Vagina (tissue), 2 donors: ENCODE measurements at regions not wholly inside any gene's neighbourhood (a gene's known extent, or its start where the extent isn't known, plus 50 kb on each side); places are given as distances from the start of the nearest gene placed in this dataset.

Source experiments
- CTCF ChIP-seq, 3 experiments: fragments of 450-650 bp in 2 of 3; fragments of 200-600 bp in 1 of 3; sonication (generic) in 1 of 3; IDR thresholded peaks; one replicate each; pipeline ENCODE4 v1.5.1; 2017 to 2019; ENCODE audit warnings: antibody characterized with exemption in 3 of 3, mild to moderate bottlenecking in 2 of 3, moderate library complexity in 2 of 3
- POLR2AphosphoS5 ChIP-seq, 2 donors: sonication (generic); formaldehyde crosslinking; IDR thresholded peaks; one replicate each; pipeline ENCODE4 v1.9.0; 2017; ENCODE audit warnings: antibody characterized with exemption in 2 of 2, mild to moderate bottlenecking in 2 of 2, low read depth in 1 of 2; ENCODE audit not compliant: insufficient read depth in 1 of 2

GRCh38 chr5:57880216-57880615, 397.6 kb upstream of the ACTBL2 start:
- TF ChIP-seq CTCF (IDR thresholded peaks at IDR 0.05), result no peak
- no peak for TF ChIP-seq POLR2AphosphoS5 (IDR thresholded peaks at IDR 0.05; ENCODE audit: insufficient read depth in 1 of 2, low read depth in 1 of 2)
